NAMALWA (cell line): ENCODE measurements at regions not wholly inside any gene's neighbourhood (a gene's known extent, or its start where the extent isn't known, plus 50 kb on each side); places are given as distances from the start of the nearest gene placed in this dataset.

Experiments used
- DNase-seq: peaks from one replicate; pipeline ENCODE4 v3.0.0-alpha.2; 2015; ENCODE audit warnings: low spot score

GRCh38 chr7:113460067-113460466, 341.7 kb upstream of the SMIM30 start:
- DNase-seq = no peak

- no peak for DNase-seq
Observed at GRCh38 chr7:113456533-113456932, 338.2 kb upstream of the SMIM30 start.

GRCh38 chr7:113454597-113455169, 336.3 kb upstream of the SMIM30 start:
- DNase-seq = no peak

- no peak for DNase-seq
Observed at GRCh38 chr7:113452245-113452644, 333.9 kb upstream of the SMIM30 start.

GRCh38 chr7:113446791-113447190, 328.4 kb upstream of the SMIM30 start:
- no peak for DNase-seq

GRCh38 chr7:113446391-113446790, 328.0 kb upstream of the SMIM30 start:
- no peak for DNase-seq

GRCh38 chr7:113444261-113444660, 325.9 kb upstream of the SMIM30 start:
- DNase-seq = no peak

GRCh38 chr7:113440173-113440572, 321.8 kb upstream of the SMIM30 start:
- DNase-seq = no peak

- no peak for DNase-seq
Observed at GRCh38 chr7:113431406-113431805, 313.1 kb upstream of the SMIM30 start.

- DNase-seq = no peak
Observed at GRCh38 chr7:113424185-113424817, 305.9 kb upstream of the SMIM30 start.

- DNase-seq = peak; percentile 97
Observed at GRCh38 chr7:113421696-113422330, 303.5 kb upstream of the SMIM30 start.

- no peak for DNase-seq
Observed at GRCh38 chr7:113414401-113415035, 296.2 kb upstream of the SMIM30 start.

- no peak for DNase-seq
Observed at GRCh38 chr7:113412410-113412809, 294.1 kb upstream of the SMIM30 start.

GRCh38 chr7:113410796-113411195, 292.4 kb upstream of the SMIM30 start:
- no peak for DNase-seq

GRCh38 chr7:113408999-113409398, 290.6 kb upstream of the SMIM30 start:
- DNase-seq = no peak

GRCh38 chr7:113405296-113406056, 287.1 kb upstream of the SMIM30 start:
- no peak for DNase-seq

- peak; percentile 66 for DNase-seq
Observed at GRCh38 chr7:113404245-113404644, 285.9 kb upstream of the SMIM30 start.

- DNase-seq = no peak
Observed at GRCh38 chr7:113402482-113402881, 284.1 kb upstream of the SMIM30 start.

- no peak for DNase-seq
Observed at GRCh38 chr7:113402005-113402404, 283.7 kb upstream of the SMIM30 start.

- peak; percentile 34 for DNase-seq
Observed at GRCh38 chr7:113394856-113395255, 276.5 kb upstream of the SMIM30 start.

GRCh38 chr7:113392841-113393540, 274.6 kb upstream of the SMIM30 start:
- no peak for DNase-seq

- DNase-seq = no peak
Observed at GRCh38 chr7:113392421-113392820, 274.1 kb upstream of the SMIM30 start.
